IMR-90 (cell line): ENCODE measurements at regions not wholly inside any gene's neighbourhood (a gene's known extent, or its start where the extent isn't known, plus 50 kb on each side); places are given as distances from the start of the nearest gene placed in this dataset.

Experiments
- ATAC-seq: fragments of 200-7000 bp; cut with Tn5 transposase; 2 replicates; pipeline ENCODE4 v1.9.1; 2020; ENCODE audit warnings: low read depth, mild to moderate bottlenecking, moderate library complexity
- BruUV-seq: library from RNA; stranded (reverse); fragments of 400-500 nt; replicated peaks from 2 replicates; lab custom pipeline; 2021; lab: Mats Ljungman, UMichigan
- CTCF ChIA-PET: fragments of 300-600 bp; formaldehyde crosslinking; extraction: SDS; loops from one replicate; lab custom pipeline; 2021; ENCODE audit warnings: antibody characterized with exemption; lab: Yijun Ruan, JAX
- POLR2A ChIA-PET: fragments of 300-600 bp; sonication (Branson Sonifier 250); formaldehyde crosslinking; loops from one replicate; lab custom pipeline; 2022; ENCODE audit warnings: antibody characterized with exemption; ENCODE audit not compliant: unreplicated experiment; lab: Charles Lee
- DNase-seq: peaks from one replicate; pipeline ENCODE4 v3.0.0; 2013
- H2AFZ ChIP-seq: replicated peaks from 2 replicates; pipeline ENCODE3; 2013; ENCODE audit warnings: low read length, mild to moderate bottlenecking; ENCODE audit not compliant: poor library complexity
- H2AK5ac ChIP-seq: 2 replicates; pipeline ENCODE4 v1.6.1; 2013; ENCODE audit warnings: low read depth, low read length, inconsistent platforms
- H2AK9ac ChIP-seq: replicated peaks from 2 replicates; pipeline ENCODE3; 2013; ENCODE audit warnings: mild to moderate bottlenecking, low read depth, low read length, moderate library complexity; ENCODE audit not compliant: poor library complexity
- H2BK120ac ChIP-seq: 2 replicates; pipeline ENCODE4 v1.6.1; 2013; ENCODE audit warnings: low read depth, low read length, inconsistent platforms
- H2BK15ac ChIP-seq: 3 replicates; pipeline ENCODE4 v1.6.1; 2013; ENCODE audit warnings: low read depth, low read length, inconsistent platforms
- H2BK20ac ChIP-seq: 2 replicates; pipeline ENCODE4 v1.6.1; 2013; ENCODE audit warnings: low read depth, mild to moderate bottlenecking, inconsistent platforms, low read length, moderate library complexity
- H2BK5ac ChIP-seq: 2 replicates; pipeline ENCODE4 v1.6.1; 2013; ENCODE audit warnings: mild to moderate bottlenecking, low read depth, low read length, inconsistent platforms; ENCODE audit not compliant: poor library complexity, severe bottlenecking
- H3K14ac ChIP-seq: replicated peaks from 2 replicates; pipeline ENCODE4 v1.6.1; 2013; ENCODE audit warnings: low read depth, low read length, inconsistent platforms
- H3K18ac ChIP-seq: 2 replicates; pipeline ENCODE4 v1.6.1; 2013; ENCODE audit warnings: low read depth, low read length, control low read depth
- H3K23ac ChIP-seq: 2 replicates; pipeline ENCODE4 v1.6.1; 2013; ENCODE audit warnings: low read depth, low read length, inconsistent platforms
- H3K27ac ChIP-seq: 2 replicates; pipeline ENCODE4 v1.5.1; 2013; ENCODE audit warnings: mild to moderate bottlenecking, control low read depth, low read length; ENCODE audit not compliant: insufficient read depth
- H3K27me3 ChIP-seq: 2 replicates; pipeline ENCODE4 v1.6.1; 2013; ENCODE audit warnings: low read length; ENCODE audit not compliant: control insufficient read depth, insufficient read depth
- H3K36me3 ChIP-seq: 2 replicates; pipeline ENCODE4 v1.6.1; 2013; ENCODE audit warnings: low read length, mixed read lengths; ENCODE audit not compliant: control insufficient read depth, insufficient read depth
- H3K4ac ChIP-seq: 2 replicates; pipeline ENCODE4 v1.6.1; 2013; ENCODE audit warnings: low read depth, low read length, inconsistent platforms
- H3K4me1 ChIP-seq: 2 replicates; pipeline ENCODE4 v1.6.1; 2013; ENCODE audit warnings: low read length, mixed read lengths; ENCODE audit not compliant: control insufficient read depth, insufficient read depth
- H3K4me2 ChIP-seq: 2 replicates; pipeline ENCODE4 v1.6.1; 2013; ENCODE audit warnings: low read depth, mild to moderate bottlenecking, control low read depth, low read length, moderate library complexity
- H3K4me3 ChIP-seq: 2 replicates; pipeline ENCODE4 v1.5.1; 2013; ENCODE audit warnings: low read depth, mild to moderate bottlenecking, control low read depth, low read length, moderate library complexity; ENCODE audit not compliant: insufficient read depth
- H3K56ac ChIP-seq: 2 replicates; pipeline ENCODE4 v1.6.1; 2013; ENCODE audit warnings: low read length, inconsistent platforms; ENCODE audit not compliant: insufficient read depth; ENCODE audit errors: extremely low read depth
- H3K79me1 ChIP-seq, 2 experiments: 2 replicates each; pipeline ENCODE4 v1.6.1; 2013; ENCODE audit warnings: low read length in 2 of 2, inconsistent platforms in 1 of 2, low read depth in 1 of 2
- H3K9ac ChIP-seq: 2 replicates; pipeline ENCODE4 v1.6.1; 2013; ENCODE audit warnings: low read depth, low read length, control low read depth
- H3K9me1 ChIP-seq: 2 replicates; pipeline ENCODE4 v1.6.1; 2013; ENCODE audit warnings: low read length, inconsistent platforms; ENCODE audit not compliant: insufficient read depth
- H3K9me3 ChIP-seq: 2 replicates; pipeline ENCODE4 v1.6.1; 2013; ENCODE audit warnings: low read length; ENCODE audit not compliant: control insufficient read depth, insufficient read depth
- H4K20me1 ChIP-seq: 2 replicates; pipeline ENCODE4 v1.6.1; 2013; ENCODE audit warnings: low read length, inconsistent platforms; ENCODE audit not compliant: insufficient read depth
- H4K5ac ChIP-seq: 2 replicates; pipeline ENCODE4 v1.6.1; 2013; ENCODE audit warnings: mild to moderate bottlenecking, low read depth, low read length, control low read depth
- H4K8ac ChIP-seq, 2 experiments: 2 replicates each; pipeline ENCODE4 v1.6.1; 2013; ENCODE audit warnings: low read depth in 2 of 2, low read length in 2 of 2, control low read depth in 1 of 2, inconsistent platforms in 1 of 2
- H4K91ac ChIP-seq: 2 replicates; pipeline ENCODE4 v1.6.1; 2013; ENCODE audit warnings: low read depth, low read length, inconsistent platforms; ENCODE audit not compliant: insufficient read depth
- BHLHE40 ChIP-seq: fragments of 150-350 bp; IDR thresholded peaks from 2 replicates; pipeline ENCODE4 v1.6.1; 2016; ENCODE audit warnings: mild to moderate bottlenecking, low read depth, low read length
- CEBPB ChIP-seq: IDR thresholded peaks from 2 replicates; pipeline ENCODE4 v1.6.1; 2012; ENCODE audit warnings: low read depth, low read length, improper control_type of control experiment
- CHD1 ChIP-seq: IDR thresholded peaks from 2 replicates; pipeline ENCODE4 v1.6.1; 2012; ENCODE audit warnings: low read depth, low read length, improper control_type of control experiment
- FOS ChIP-seq: fragments of 150-350 bp; IDR thresholded peaks from 2 replicates; pipeline ENCODE4 v1.6.1; 2016; ENCODE audit warnings: low read depth, low read length
- MAFK ChIP-seq: IDR thresholded peaks from 2 replicates; pipeline ENCODE4 v1.6.1; 2012; ENCODE audit warnings: low read depth, low read length, improper control_type of control experiment
- MAZ ChIP-seq: IDR thresholded peaks from 2 replicates; pipeline ENCODE4 v1.6.1; 2012; ENCODE audit warnings: low read depth, mild to moderate bottlenecking, low read length, improper control_type of control experiment, moderate library complexity, borderline replicate concordance
- MXI1 ChIP-seq: IDR thresholded peaks from 2 replicates; pipeline ENCODE4 v1.6.1; 2012; ENCODE audit warnings: low read depth, mild to moderate bottlenecking, low read length, moderate library complexity, borderline replicate concordance
- NFE2L2 ChIP-seq: fragments of 150-350 bp; IDR thresholded peaks from 2 replicates; pipeline ENCODE4 v1.6.1; 2016; ENCODE audit warnings: low read depth, mild to moderate bottlenecking, low read length
- POLR2A ChIP-seq: IDR thresholded peaks from 2 replicates; pipeline ENCODE4 v1.6.1; 2012; ENCODE audit warnings: mild to moderate bottlenecking, low read depth, low read length
- RAD21 ChIP-seq: IDR thresholded peaks from 2 replicates; pipeline ENCODE4 v1.6.1; 2012; ENCODE audit warnings: low read length, improper control_type of control experiment
- RCOR1 ChIP-seq: IDR thresholded peaks from 2 replicates; pipeline ENCODE4 v1.6.1; 2012; ENCODE audit warnings: mild to moderate bottlenecking, low read length, improper control_type of control experiment; ENCODE audit not compliant: insufficient replicate concordance
- RFX5 ChIP-seq: IDR thresholded peaks from 2 replicates; pipeline ENCODE4 v1.8.0; 2012; ENCODE audit warnings: low read depth, mild to moderate bottlenecking, low read length, moderate library complexity
- SMC3 ChIP-seq: fragments of 150-350 bp; IDR thresholded peaks from 2 replicates; pipeline ENCODE4 v1.6.1; 2016; ENCODE audit warnings: low read depth, mild to moderate bottlenecking, antibody characterized with exemption, low read length, moderate library complexity
- dilution Hi-C: fragments of 300-500 bp; cut with HindIII; formaldehyde crosslinking; loops from one replicate; pipeline ENCODE4 v1.14.3; 2018; ENCODE audit warnings: low sequenced_read_pairs; ENCODE audit not compliant: unreplicated experiment
- in situ Hi-C: fragments of 300-500 bp; cut with MboI; formaldehyde crosslinking; loops from 3 replicates; pipeline ENCODE4 v1.14.3; 2019; ENCODE audit warnings: low sequenced_read_pairs, inconsistent platforms, mixed read lengths
- intact Hi-C: fragments of 100-400 bp; cut with micrococcal nuclease; formaldehyde crosslinking; loops from 2 replicates; pipeline ENCODE4 v1.10.0; 2022
- TF ChIP-seq, protein P1 (sequence below): fragments of 150-350 bp; IDR thresholded peaks from 2 replicates; pipeline ENCODE4 v1.6.1; 2017; ENCODE audit warnings: mild to moderate bottlenecking, antibody characterized with exemption, low read length, low read depth

DNA sequence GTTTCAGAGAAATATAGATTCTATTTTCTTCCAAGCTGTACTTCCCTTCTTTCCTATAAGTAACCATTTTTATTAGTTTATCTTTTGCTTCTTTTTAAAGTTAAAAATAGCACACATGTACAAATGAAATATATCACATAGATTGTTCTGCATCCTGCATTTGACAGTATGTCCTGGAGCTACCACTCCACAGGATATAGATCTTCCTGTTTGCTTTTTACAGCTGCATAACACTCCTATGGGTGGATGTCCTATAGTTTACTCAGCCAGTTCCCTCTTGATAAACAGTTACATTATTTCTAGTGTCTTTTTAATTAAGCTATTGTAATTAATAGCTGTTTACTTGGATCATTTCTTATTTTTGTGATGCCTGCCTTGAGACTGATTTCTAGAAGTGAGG lies 301.6 kb upstream of the DDX53 start:
- Histone ChIP-seq H3K4me1 (no peaks in the 10 kb centered on the region), H2AK5ac (no peak overlapping the region), H3K79me1 (no peaks in the 10 kb centered on the region), H3K56ac (no peak overlapping the region), H3K4me2 (no peak overlapping the region), H2BK5ac (no peak overlapping the region), H3K9ac (no peak overlapping the region), H4K5ac (no peak overlapping the region), H2BK120ac (no peak overlapping the region), H4K20me1 (no peaks in the 10 kb centered on the region), H3K4ac (no peak overlapping the region), H2BK20ac (no peak overlapping the region), H3K23ac (no peak overlapping the region), H3K14ac (no peak overlapping the region), H3K18ac (no peak overlapping the region), H2AFZ (no peak overlapping the region), H3K9me3 (no peaks in the 10 kb centered on the region), H2BK15ac (no peak overlapping the region), H3K27me3 (no peaks in the 10 kb centered on the region), H3K4me3 (no peak overlapping the region), H3K36me3 (no peaks in the 10 kb centered on the region), H3K9me1 (no peaks in the 10 kb centered on the region), H2AK9ac (no peak overlapping the region), H3K27ac (no peak overlapping the region), H4K8ac (no peak overlapping the region), H4K91ac (no peak overlapping the region)
- ChIA-PET CTCF (no interaction called here), POLR2A (no interaction called here)
- dilution Hi-C loops (no loop called here), in situ Hi-C loops (no loop called here), intact Hi-C loops (no loop called here)
- ATAC-seq: no peak
- no peak for DNase-seq
- TF ChIP-seq POLR2A: no peak
- TF ChIP-seq MAZ: no peak
- no peak for TF ChIP-seq MXI1
- TF ChIP-seq CHD1: no peak
- TF ChIP-seq CEBPB: no peak
- TF ChIP-seq NFE2L2: no peak
- no peak for TF ChIP-seq SMC3
- no peak for TF ChIP-seq FOS
- TF ChIP-seq, protein P1, sequence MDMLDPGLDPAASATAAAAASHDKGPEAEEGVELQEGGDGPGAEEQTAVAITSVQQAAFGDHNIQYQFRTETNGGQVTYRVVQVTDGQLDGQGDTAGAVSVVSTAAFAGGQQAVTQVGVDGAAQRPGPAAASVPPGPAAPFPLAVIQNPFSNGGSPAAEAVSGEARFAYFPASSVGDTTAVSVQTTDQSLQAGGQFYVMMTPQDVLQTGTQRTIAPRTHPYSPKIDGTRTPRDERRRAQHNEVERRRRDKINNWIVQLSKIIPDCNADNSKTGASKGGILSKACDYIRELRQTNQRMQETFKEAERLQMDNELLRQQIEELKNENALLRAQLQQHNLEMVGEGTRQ: no peak
- no peak for TF ChIP-seq RCOR1
- no peak for TF ChIP-seq RFX5
- no peak for TF ChIP-seq BHLHE40
- no peak for TF ChIP-seq MAFK
- TF ChIP-seq RAD21: no peak
- no TSS peak for BruUV-seq
